ENCODE measurements at regions not wholly inside any gene's neighbourhood (a gene's known extent, or its start where the extent isn't known, plus 50 kb on each side); places are given as distances from the start of the nearest gene placed in this dataset.

DNA sequence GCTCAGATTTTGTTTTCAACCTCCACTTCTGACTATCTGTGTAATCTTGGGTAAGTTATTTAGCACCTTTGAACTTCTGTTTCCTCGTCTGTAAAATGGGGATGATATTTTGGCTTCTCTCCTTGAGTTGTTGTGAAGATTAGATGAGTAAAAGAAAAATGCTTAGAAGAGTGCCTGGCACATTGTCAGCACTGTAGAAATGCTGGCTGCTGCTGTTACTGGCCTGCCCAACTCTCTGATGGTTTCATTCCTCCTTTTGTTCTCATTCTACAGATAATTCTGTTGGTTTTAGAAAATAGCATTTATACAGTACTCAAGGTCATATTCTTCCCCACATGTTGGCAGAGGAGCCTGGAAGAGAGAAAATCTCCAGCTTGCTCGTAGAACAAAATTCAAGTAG, 547.2 kb upstream of the JAG1 start:
- TF ChIP-seq POLR2AphosphoS5 (IDR thresholded peaks at IDR 0.05; ENCODE audit: low read depth, low read length) (no peak), TAF1 (IDR thresholded peaks at IDR 0.05; ENCODE audit: low read depth, low read length) (no peak)
